ENCODE measurements at regions not wholly inside any gene's neighbourhood (a gene's known extent, or its start where the extent isn't known, plus 50 kb on each side); places are given as distances from the start of the nearest gene placed in this dataset.

DNA sequence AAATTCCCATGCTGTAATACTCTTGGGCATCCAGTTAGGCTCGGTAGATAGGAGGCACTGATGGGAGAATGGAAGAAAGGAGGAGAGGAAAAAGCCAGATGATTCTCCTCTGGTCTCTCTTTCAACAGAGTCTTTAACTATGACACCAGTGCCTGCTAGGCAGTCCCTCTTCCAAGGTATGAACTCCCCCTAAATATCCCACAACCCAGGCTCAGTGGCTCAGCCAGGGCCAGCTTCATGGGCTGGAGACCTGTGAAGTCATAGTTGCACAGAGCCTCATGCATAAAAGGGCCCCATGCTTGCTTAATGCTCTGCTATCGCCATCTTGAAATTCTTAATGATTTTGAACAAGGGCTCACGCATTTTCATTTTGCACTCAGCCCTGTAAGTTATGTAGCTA is 869.2 kb upstream of the GCFC2 start:
- no peak for DNase-seq (ENCODE audit: low read depth)

- DNase-seq (ENCODE audit: low read depth), result no peak
Measured at GRCh38 chr2:76572981-76573380, 862.3 kb upstream of the GCFC2 start.

DNA sequence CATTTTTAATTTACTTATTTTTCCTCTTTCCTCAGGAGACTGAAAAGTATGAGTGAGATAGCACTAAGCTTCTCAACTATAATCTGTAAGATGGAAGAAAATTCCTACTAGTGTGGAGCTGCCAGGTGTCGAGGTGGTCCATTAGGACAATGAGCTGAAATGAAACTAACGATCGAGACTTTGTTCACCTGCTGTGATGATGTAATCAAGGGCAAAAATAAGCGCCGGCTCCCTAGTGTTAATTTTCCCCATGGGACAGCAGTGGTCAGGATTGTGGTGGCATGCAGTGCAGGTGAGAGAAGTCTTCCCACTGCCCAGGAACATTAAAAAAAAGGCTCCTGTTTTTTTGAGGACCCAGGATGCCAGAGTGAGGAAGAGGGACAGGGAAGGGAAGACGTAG is 859.1 kb upstream of the GCFC2 start:
- DNase-seq (ENCODE audit: low read depth), result no peak

- no peak for DNase-seq (ENCODE audit: low read depth)
Measured at GRCh38 chr2:76567478-76567877, 856.8 kb upstream of the GCFC2 start.

- DNase-seq (ENCODE audit: low read depth), result no peak
Measured at GRCh38 chr2:76564734-76565133, 854.0 kb upstream of the GCFC2 start.

- no peak for DNase-seq (ENCODE audit: low read depth)
Measured at GRCh38 chr2:76563730-76564129, 853.0 kb upstream of the GCFC2 start.

DNA sequence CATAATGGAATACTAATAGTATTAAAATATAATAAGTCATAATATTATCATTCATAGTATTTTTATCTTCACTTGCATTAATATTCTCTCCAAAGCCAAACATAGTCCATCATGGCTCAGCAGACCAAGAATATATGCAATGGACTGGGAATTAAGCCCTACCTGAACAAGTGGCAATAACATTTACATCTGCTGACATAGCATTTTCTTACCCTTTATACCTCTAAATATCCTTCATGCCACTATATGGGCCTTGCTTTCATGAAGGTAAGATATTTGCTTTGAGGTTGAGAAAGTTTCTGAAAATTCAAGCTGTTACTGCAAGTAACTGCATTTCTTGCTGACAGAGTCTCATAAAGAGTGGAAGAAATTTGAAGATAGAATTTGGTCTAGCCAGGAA is 847.4 kb upstream of the GCFC2 start:
- DNase-seq (ENCODE audit: low read depth), result no peak

GRCh38 chr2:76556018-76556417 is 845.3 kb upstream of the GCFC2 start:
- no peak for DNase-seq (ENCODE audit: low read depth)

- no peak for DNase-seq (ENCODE audit: low read depth)
Measured at GRCh38 chr2:76546207-76546606, 835.5 kb upstream of the GCFC2 start.

DNA sequence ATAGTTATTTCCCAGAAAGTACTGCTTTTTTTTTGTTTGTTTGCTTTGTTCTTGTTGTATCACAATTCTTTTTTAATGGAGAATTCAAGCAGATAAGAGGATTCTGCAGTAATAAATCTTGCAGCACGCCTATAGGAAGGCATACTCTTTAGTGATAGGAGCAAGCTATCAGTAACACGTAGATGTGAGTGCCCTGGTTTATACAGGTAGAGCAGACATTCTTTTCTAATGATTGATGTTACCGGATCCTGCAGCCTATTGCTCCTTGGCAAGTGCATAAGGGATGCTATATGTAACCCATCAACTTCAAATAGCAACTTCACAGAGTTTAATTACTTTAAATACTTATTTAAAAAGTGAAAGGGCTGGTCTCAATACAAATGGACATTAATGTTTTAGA is 834.2 kb upstream of the GCFC2 start:
- DNase-seq (ENCODE audit: low read depth), result no peak

DNA sequence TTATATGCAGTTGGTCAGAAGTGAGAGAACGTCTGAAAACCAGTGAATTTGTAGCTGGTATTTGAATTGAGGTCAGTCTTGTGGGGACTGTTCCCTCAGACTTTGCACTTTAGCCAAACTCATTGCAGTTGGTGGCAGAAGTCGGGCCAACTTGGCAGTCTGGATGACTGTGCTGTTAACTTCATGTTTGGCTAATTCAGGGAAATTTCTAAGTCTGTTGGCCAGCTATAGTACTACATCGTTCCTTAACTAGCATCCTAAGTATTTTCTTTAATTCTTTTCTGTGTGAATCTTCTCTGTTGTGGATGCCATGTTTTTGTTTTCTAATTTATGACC is 806.8 kb upstream of the GCFC2 start:
- DNase-seq (ENCODE audit: low read depth), result no peak

DNA sequence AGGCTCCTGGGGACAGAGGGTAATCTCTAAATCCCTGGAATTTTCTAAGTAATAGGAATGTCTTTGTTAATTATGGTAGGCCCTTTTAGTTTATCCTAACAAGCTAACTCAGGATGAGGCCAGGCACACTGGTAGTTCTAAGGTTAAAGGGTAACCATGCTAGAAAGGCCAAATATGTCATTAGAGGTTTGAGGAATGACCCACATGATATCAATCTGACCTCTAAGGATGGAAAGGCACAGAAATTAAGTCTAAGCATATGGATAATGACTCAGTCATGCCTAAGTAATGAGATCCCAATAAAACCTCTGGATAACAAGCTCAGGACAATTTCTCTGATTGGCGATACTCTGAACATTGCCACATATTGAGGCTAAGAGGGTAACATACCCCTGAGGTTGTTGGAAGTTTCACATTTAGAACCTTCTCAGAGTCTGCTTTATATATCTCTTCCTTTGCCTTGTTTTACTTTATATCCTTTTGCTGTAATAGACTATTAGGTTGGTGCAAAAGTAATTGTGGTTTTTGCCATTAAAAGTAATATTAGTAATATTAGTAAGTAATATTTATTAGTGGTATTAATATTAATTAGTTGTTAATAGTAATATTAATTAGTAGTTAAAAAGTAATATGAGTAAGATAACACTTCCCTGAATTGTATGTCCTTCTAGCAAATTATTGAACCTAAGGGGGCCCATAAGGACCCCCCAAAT is 806.3 kb upstream of the GCFC2 start:
- DNase-seq (ENCODE audit: low read depth), result no peak

- no peak for DNase-seq (ENCODE audit: low read depth)
Measured at GRCh38 chr2:76512201-76512820, 801.6 kb upstream of the GCFC2 start.

DNA sequence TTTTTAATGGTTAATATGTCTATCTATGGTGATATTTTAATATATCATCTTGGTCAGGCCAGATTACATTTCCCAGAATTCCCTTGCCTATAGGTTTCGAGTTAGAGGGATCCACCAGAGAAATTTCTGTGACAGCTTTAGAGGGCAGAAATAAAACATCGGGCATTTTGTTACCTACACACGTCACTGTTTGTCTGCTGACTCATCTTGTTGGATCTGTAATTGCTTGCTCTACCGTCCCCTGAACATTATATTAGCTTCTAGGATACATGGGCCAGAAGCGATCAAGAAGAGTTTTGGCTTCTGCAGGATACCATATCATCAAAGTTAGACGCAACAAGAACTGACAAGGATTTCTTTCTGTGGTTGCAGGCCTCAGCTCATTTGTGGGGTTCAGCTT is 795.8 kb upstream of the GCFC2 start:
- no peak for DNase-seq (ENCODE audit: low read depth)

DNA sequence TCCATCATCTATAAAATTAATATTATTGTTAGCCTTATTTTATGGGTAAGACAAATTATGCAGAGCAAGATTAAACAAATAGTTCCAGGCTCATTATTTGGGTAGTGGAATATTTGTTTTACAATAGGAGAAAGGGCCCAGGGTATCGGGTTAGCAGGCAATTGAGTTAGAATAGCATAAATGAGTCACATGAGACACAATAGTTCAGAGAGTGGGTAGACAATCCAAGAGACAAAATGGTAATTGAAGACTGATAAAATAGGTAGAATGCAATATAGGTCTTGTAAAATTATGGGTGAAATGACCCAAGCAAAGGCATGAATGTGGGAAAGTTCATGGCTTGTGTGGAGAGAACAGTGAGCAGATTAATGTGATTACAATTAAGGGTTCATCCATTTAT is 790.9 kb upstream of the GCFC2 start:
- DNase-seq (ENCODE audit: low read depth), result no peak

GRCh38 chr2:76498360-76498759 is 787.6 kb upstream of the GCFC2 start:
- no peak for DNase-seq (ENCODE audit: low read depth)

DNA sequence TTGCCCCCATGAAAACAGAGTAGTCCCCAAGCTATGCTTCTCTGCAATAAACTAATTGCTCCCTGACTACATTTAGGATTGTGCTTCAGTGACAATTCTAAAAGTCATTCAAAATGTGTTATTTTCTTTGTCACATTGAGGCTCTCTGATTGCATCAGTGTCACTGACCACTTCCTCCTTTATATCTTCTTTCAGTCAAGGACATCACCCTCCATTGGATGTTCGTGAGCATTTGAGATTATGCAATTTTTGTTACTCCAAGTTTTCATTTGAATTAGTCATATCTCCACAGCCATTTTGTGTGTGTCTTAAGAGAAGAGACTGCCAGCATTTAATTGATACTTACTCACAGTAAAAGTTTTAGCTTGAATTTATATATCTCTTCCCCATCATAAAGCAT is 780.8 kb upstream of the GCFC2 start:
- DNase-seq (ENCODE audit: low read depth), result no peak

GRCh38 chr2:76478266-76479035 is 767.7 kb upstream of the GCFC2 start:
- DNase-seq (ENCODE audit: low read depth), result no peak

DNA sequence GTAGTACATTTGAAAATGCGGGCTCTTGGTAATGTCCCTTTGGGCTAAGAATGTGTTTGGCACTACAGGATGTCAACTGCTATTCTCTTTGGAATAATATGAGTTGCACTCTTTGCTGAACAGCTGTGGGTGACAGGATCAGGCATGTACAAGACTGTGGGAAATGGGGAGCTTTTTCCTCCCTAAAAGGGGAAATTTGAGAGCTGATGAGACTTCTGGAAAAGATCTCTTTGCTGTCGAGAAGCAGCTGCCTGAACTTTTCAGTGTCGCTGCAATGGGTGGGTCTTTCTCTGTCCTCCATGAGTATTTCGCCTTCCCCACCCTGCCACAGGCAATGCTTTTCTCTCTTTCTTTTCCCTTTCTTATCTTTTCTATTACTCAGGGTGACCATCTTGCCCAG is 762.2 kb upstream of the GCFC2 start:
- no peak for DNase-seq (ENCODE audit: low read depth)

DNA sequence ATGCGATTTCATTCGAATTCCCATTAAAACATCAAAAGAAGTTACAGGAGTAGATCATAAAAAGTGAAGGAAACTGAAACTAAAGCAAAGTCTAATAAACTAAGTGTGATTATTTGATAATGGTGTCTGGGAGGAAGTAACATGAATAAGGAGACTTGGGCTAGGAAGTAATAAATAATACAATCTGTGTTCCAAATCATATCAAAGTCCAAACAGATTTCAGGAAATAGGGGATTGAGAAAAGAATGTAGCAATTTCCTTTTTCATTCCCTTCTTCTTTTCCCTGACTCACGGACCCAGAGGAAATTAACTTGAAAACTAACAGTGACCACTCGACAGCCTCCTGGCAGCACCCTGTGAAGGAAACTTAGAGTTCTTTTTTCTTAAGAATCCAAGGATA is 758.4 kb upstream of the GCFC2 start:
- DNase-seq (ENCODE audit: low read depth), result no peak

DNA sequence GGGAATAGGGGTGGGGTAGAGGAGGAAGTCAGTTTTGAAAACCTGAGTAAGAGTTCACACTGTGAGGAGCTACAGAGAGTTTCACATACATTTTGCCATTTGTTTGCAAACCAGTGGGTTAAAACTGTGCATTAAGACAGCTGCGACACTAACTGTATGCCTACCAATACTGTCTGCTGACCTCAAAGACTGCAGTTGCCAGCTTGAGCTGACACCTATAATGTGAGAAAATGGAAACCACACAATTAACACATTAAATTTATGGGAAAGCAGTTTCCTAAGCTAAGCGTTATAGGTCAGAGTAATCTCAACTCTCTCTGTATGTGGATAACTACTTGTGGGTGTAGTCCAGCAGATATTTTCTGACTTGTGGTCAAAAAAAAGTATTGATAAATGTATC is 756.6 kb upstream of the GCFC2 start:
- DNase-seq (ENCODE audit: low read depth), result no peak

- no peak for DNase-seq (ENCODE audit: low read depth)
Measured at GRCh38 chr2:76464310-76464709, 753.6 kb upstream of the GCFC2 start.

DNA sequence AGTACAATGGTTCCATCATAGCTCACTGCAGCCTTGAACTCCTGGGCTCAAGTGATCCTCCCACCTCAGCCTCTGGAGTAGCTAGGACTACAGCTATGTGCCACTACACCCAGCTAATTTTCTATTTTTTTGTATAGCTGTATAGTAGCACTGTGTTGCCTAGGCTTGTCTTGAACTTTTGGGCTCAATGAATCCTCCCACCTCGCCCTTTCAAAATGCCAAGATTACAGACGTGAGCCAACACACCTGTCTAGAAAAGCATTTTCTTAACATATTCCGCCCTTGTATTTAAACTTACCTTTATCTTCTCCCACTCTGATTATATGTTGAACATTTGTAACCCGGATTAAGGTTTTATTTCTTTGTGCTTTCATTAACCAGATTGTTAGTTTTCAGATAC is 750.7 kb upstream of the GCFC2 start:
- no peak for DNase-seq (ENCODE audit: low read depth)

DNA sequence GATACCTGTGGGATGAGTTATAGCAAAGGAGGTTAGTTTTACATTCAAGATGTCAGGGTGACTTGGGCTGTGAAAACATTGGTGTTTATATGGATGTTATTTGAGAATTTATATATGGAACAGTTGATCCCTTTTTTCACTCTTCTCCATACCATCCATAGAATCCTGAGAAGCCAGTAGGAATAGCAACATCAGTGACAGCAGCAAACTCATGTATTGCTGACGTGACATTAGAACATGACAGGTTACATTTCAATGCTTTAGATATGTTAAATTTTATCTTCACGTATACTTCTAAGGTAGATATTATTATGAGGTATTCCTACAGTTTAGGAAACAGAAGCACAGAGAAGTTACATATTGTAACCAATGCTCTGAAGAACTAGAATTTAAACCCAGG is 745.2 kb upstream of the GCFC2 start:
- DNase-seq (ENCODE audit: low read depth), result no peak

All from stimulated activated CD8-positive, alpha-beta memory T cell treated with anti-CD3 and anti-CD28 coated beads, Interleukin-7, amount 100 ng/mL, for 24 hours (primary cell).